ENCODE measurements at regions not wholly inside any gene's neighbourhood (a gene's known extent, or its start where the extent isn't known, plus 50 kb on each side); places are given as distances from the start of the nearest gene placed in this dataset.

- Histone ChIP-seq H2BK120ac (ENCODE audit: low read depth, low read length) (no peak overlapping the region), H3K9me3 (ENCODE audit: control insufficient read depth, insufficient read depth, low read length) (peaks cover 10% of the 10 kb centered on the region), H2AK5ac (ENCODE audit: low read depth, low read length) (no peak overlapping the region), H2BK15ac (ENCODE audit: low read depth, low read length) (no peak overlapping the region), H2BK20ac (ENCODE audit: low read depth, low read length) (no peak overlapping the region), H3K23ac (ENCODE audit: low read depth, low read length) (no peak overlapping the region), H3K36me3 (ENCODE audit: control insufficient read depth, insufficient read depth, low read length) (no peaks in the 10 kb centered on the region), H3K4me1 (ENCODE audit: control insufficient read depth, insufficient read depth, low read length) (no peaks in the 10 kb centered on the region), H3K4me2 (ENCODE audit: low read depth, low read length) (no peak overlapping the region), H3K27ac (ENCODE audit: insufficient read depth, low read length) (no peak overlapping the region), H4K91ac (ENCODE audit: insufficient read depth, low read depth, low read length) (no peak overlapping the region), H4K5ac (ENCODE audit: low read depth, low read length) (no peak overlapping the region), H4K20me1 (ENCODE audit: insufficient read depth, low read length) (no peaks in the 10 kb centered on the region), H2AFZ (replicated peaks; ENCODE audit: low read length, poor library complexity) (no peak overlapping the region), H4K8ac (ENCODE audit: low read depth in 2 of 2, low read length in 2 of 2) (no peak overlapping the region), H3K4ac (ENCODE audit: low read depth, low read length) (no peak overlapping the region), H2AK9ac (replicated peaks; ENCODE audit: low read depth, low read length, poor library complexity) (no peak overlapping the region), H3K9ac (ENCODE audit: low read depth, low read length) (no peak overlapping the region), H3K56ac (ENCODE audit: extremely low read depth, insufficient read depth, low read length) (no peak overlapping the region), H3K9me1 (ENCODE audit: insufficient read depth, low read length) (no peaks in the 10 kb centered on the region), H3K18ac (ENCODE audit: low read depth, low read length) (no peak overlapping the region), H3K4me3 (ENCODE audit: insufficient read depth, low read depth, low read length) (no peak overlapping the region), H3K14ac (replicated peaks; ENCODE audit: low read depth, low read length) (no peak overlapping the region), H3K27me3 (ENCODE audit: control insufficient read depth, insufficient read depth, low read length) (peaks cover 6% of the 10 kb centered on the region), H3K79me1 (ENCODE audit: low read depth in 1 of 2, low read length in 2 of 2) (no peaks in the 10 kb centered on the region), H2BK5ac (ENCODE audit: low read depth, low read length, poor library complexity, severe bottlenecking) (no peak overlapping the region)
- DNase-seq, result peak; percentile 14
- no TSS peak for BruUV-seq (replicated peaks)
- WGBS, 2 experiments (ENCODE audit: extremely low coverage in 2 of 2, insufficient read length in 1 of 2), result 0% methylated on average over 1 of the region's 7 CpGs; no CpG with 5 or more reads in 1 of the 2 experiments
- intact Hi-C loops (cut with micrococcal nuclease), result no loop called here
- in situ Hi-C loops (cut with MboI; ENCODE audit: low sequenced_read_pairs), result no loop called here
- dilution Hi-C loops (cut with HindIII; ENCODE audit: low sequenced_read_pairs, unreplicated experiment), result no loop called here
- ATAC-seq (ENCODE audit: low read depth), result no peak
- ChIA-PET CTCF (no interaction called here), POLR2A (ENCODE audit: unreplicated experiment) (no interaction called here)
- peak; percentile 82 for TF ChIP-seq USF2 (IDR thresholded peaks at IDR 0.05; ENCODE audit: low read depth, low read length)
- TF ChIP-seq SMC3 (IDR thresholded peaks at IDR 0.05; ENCODE audit: low read depth, low read length), result no peak
- peak; percentile 93 for TF ChIP-seq CEBPB (IDR thresholded peaks at IDR 0.05; ENCODE audit: low read depth, low read length)
Observed at GRCh38 chr19:46546194-46546896, 50.7 kb upstream of the PNMA8B start.

All from IMR-90 (cell line).